HG02852 (cell line): ENCODE measurements at regions not wholly inside any gene's neighbourhood (a gene's known extent, or its start where the extent isn't known, plus 50 kb on each side); places are given as distances from the start of the nearest gene placed in this dataset.
"Not testable (repeated sequence)": the region's sequence is repeated elsewhere in the genome, so short reads cannot be mapped to it uniquely, and the experiment has no call there.

Experiments
- ATAC-seq: cut with Tn5 transposase; IDR thresholded peaks from one replicate; pipeline ENCODE4 v1.9.1; 2021; ENCODE audit warnings: mild to moderate bottlenecking, moderate library complexity; ENCODE audit not compliant: unreplicated experiment

- ATAC-seq = no peak
Observed at GRCh38 chr11:27244900-27245299, 118.1 kb downstream of the CCDC34 start.

DNA sequence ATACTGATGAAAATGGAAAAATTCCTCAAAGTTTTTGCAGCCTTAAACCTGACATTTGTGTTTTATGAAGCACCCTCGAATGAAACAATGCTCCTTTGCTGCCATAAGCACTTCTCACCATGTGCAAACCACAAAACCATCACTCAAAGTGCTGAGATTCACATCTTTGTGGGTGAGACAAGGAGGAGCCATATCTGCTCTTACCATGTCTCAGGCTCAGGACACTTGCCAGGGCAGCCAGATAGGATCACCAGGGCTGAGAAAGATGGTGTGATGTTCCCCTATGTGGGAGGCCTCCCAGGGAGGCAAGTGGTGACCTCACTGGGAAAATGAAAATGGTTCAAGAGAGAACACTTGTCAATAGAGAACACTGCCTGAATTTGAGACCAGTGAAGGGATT lies 120.4 kb downstream of the CCDC34 start:
- no peak for ATAC-seq

DNA sequence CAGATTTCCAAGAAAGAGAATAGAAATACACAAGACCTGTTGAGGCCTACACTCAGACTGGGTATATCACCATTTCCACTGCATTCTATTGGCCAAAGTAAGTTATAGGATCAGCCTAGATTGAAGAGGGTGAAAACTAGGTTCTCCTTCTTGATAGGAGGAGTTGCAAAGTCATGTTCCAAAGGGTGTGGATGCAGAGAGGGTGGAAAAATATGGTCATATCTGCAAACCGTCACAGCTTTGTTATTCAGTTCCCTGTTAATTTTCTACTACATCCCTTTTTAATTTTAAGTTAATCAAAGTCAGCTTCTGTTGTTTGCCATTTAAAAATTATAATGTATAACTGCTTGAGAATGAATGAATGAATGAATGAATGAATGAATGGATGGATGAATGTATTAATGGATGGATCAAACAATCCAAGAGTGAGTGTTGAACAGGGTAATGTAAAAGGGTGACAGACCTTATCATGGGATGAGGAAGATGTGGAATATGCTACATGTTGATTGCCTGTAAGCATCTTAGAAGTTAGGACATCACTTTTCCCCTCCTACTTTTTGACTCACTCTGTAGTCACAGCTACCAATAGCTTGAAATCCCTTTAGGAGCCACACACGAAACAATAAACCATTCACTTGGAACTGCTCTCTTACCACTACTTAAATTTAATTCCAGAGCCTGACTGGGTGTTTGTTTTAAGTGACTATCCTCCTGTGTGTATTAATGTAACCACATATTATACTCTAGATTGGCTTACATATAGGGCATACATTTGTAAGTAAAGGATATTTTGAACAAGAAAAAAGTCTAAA lies 121.5 kb downstream of the CCDC34 start:
- ATAC-seq = no peak

DNA sequence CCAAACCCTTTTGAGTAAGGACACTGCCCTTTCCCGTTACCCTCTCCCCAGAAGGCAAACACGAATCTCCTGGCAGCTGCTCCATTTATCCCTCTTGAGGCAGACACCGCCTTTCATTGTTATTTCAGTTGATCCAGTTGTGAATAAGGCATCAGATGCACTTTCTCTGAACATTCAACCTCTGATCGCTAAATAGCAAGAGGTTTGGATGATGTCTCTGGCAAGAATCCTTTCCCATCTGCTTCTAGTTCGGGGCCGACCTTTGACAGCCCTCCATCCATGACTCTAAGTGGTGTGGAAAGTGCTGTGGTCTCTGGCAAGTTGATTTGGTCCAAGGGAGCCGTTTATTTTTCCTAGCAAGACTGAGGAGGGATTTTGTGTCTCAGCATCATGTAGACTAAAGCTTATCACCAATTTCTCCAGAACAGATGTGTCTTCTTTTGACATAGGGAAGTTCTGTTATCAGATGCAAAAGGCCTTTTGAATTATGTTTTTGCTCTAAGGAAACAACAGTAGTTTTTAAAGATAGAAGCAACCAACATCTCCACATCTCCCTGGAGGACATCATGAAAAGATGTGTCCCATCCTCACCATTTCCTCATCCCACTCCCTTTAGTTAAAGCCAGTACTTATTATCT lies 123.6 kb downstream of the CCDC34 start:
- no peak for ATAC-seq

GRCh38 chr11:27238811-27239210 lies 124.2 kb downstream of the CCDC34 start:
- ATAC-seq = no peak

DNA sequence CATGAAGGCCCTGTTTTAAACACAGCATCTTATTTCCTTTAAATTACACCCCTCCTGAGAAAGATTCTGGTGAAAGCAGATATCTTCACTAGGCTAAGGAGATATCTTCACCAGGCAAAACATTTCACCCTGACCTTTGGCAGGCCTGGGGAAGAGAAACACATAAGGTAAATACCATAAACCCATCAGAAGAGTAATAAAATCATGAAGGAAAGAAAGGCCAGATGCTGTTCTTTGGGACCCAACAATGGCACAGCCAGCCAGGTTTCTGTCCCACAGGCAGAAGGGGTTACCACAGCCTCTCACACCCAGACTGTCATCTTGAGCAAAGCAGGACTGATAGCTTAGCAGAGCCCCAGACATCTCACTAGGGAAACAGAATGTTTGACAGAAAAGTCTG lies 125.4 kb downstream of the CCDC34 start:
- no peak for ATAC-seq

- ATAC-seq = no peak
Observed at GRCh38 chr11:27234961-27235360, 128.1 kb downstream of the CCDC34 start.

DNA sequence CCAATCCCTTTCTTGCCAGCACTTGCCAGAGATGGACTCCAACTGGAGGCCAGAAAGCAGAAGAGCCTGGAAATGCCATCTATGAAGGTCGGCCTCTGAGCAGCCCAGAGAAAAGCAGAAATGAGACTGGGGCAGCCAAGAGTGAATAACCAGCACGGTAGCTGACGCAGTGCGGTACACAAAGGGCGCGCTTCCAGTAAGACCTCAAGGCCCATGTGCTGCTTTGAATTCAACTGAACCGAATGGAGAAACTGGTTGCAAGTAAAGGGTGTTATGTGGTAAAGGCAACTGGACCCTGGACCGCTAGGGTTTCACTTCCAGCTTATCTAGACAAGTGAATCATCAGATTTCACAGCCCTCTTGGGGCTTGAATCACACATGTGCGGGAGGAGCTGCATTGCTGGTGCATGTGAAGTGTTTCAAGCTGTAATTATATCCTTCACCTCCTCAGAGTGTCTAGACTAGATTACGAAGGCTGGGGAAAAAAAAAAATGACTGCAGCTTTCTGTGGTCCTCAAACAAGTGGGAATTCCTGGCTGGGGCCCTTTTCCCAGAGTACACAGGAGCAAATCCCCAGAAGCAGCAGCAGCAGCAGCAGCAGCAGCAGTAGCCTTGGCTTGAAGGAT lies 128.9 kb downstream of the CCDC34 start:
- ATAC-seq = peak; percentile 93

DNA sequence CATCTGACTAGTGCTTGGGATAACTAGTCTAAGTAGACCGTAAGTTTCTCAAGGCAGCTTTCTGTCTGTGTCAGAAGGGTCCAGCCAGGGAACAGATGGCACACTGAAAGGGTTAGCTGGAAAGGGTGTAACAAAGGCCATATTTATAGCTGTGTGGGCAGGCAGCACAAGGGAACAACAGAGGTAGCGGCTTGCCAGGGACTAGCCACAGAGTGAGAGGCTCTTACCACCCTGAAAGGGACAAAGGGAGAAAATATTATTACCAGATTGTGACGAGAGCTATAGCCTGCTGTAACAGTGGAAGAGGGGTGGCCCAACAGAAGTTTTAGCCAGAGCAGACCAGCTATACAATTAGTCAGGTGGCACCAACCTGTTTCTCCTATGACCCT lies 129.4 kb downstream of the CCDC34 start:
- peak; percentile 20 for ATAC-seq

GRCh38 chr11:27231530-27231929 lies 131.5 kb downstream of the CCDC34 start:
- ATAC-seq = no peak

- ATAC-seq = no peak
Observed at GRCh38 chr11:27230192-27230572, 132.8 kb downstream of the CCDC34 start.

DNA sequence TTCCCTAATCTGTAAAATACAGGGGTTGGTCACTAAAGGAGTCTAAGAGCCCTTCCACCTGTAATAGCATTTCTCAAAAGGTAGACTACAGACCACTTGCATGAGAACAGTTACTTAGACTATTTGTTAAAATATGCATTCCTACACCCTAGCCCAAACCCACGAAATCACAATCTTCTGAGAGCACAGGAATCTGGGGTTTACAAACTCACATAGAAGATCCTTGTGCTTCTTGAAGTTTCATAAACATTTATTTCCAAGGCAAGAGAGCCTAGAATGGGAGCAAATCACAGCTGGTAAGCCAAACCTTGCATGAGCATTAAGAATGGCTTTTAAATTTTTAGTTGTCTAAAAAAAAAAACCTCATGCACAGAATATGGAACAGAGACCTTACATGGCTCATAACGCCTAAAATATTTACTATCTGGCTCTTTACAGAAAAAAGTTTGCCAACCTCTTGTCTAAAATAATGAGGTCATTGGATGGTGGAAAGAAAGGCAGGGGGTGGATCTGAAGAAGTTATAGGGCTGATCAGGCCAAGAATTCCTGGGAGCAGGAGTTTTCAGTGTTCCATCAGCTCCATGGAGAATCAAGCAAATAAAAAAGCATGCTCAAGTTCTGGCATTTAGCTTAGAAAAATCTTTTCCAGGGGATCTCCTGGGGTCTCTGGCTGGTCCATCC lies 133.4 kb downstream of the CCDC34 start:
- ATAC-seq = no peak

GRCh38 chr11:27228906-27229290 lies 134.1 kb downstream of the CCDC34 start:
- no peak for ATAC-seq

DNA sequence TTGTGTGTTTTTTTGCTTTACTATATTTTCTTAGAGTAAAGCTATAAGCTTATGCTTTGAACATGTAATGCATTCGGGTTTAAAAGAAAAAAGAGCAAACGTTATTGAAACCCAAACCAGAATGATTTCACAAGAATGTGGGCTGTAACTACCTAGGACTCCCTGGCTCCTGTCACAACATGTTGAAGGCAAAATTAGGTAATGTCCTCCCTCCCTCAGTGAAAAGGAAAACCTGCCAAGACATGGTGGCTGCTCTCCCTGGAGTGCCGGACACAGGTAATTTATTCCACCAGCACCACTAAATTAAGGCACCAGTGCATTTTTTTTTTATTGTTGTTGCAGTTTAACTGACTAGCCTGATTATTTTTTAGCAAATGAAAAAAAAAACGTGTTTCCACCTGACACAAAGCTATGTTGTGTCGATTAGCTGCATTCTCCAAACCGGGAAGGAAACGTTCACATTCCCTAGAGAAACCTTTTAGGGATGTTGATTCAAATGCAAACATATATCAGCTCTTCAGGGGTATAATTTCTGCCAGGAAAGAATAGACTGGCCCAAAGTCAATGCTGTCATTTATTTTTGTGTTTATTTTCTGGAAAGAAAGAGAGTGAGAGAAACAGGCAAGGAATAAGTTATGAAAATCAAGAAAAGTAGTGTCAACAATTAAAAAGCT lies 134.6 kb downstream of the CCDC34 start:
- no peak for ATAC-seq

DNA sequence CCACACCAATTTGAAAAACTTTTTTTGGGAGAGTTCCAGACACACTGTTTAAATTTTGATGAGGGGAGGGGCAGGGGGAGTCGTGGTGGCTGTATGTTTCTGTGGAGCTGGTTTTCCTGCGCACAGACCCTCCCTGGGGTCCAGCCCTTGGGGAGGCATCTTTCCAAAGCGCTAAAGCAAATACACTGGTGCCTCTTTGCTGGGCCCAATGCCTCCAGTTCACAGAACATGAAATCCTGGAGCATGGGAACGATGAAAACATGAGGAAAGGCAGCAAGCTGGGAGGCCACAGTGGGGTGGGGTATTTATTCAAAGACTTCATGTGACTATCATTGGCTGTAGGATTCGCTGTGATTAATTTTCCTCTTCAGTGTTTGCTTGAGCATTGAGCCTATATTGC lies 135.3 kb downstream of the CCDC34 start:
- ATAC-seq = no peak

DNA sequence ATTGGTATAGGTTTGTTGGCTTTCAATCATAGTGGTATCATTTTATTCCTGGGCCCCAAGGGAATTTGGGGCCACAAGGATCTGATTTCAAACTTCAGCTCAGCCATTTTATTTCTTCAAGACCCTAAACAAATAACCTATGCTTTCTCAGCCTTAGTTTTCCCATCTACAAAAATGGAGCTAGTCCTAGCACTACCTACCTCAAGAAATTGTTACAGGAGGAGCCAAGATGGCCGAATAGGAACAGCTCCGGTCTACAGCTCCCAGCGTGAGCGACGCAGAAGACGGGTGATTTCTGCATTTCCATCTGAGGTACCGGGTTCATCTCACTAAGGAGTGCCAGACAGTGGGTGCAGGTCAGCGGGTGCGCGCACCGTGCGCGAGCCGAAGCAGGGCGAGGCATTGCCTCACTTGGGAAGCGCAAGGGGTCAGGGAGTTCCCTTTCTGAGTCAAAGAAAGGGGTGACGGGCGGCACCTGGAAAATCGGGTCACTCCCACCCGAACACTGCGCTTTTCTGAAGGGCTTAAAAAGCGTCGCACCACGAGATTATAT lies 143.5 kb downstream of the CCDC34 start:
- ATAC-seq = not testable (repeated sequence)

- ATAC-seq = no peak
Observed at GRCh38 chr11:27218421-27219038, 144.5 kb downstream of the CCDC34 start.

DNA sequence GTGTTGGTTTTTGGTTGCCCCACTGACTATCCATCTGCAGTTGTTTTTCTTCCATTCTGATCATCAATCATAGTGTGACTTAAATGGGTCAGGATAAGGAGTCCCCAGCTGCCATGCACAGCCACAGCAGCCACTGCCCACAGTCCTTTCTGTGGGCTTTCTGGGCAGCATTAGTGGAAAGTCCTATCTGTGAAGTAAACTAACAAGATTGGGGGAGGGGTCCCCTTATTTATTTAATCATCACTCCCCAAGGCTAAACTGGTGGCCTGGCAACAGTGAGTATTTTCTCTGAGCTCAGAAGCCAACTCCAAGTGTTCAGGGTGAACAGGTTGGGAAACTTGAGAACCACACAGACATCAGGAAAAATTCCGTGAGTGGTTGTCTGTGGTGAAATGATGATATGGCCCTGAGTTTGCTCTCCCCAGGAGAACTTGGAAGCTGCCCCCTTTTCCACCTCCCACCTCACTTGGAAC lies 145.0 kb downstream of the CCDC34 start:
- ATAC-seq = no peak

DNA sequence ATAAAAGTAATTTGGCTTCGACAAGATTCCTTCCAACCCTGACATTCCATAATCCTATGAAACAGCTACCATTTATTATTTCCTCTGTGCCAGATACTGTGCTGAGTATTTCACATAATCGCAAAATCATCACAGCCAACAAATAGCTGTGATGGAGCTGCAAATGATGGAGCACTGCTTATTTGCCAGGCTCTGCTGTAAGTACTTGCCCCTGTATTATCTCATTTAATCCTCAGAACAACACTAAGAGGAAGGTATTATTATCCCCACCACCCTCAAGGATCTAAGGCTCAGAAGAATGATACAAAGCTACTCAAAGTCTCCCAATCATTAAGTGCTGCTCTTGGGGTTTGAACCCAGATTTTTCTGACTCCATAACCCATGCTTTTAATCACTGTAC lies 145.5 kb downstream of the CCDC34 start:
- ATAC-seq = no peak
